GM19452 (cell line): ENCODE measurements at regions not wholly inside any gene's neighbourhood (a gene's known extent, or its start where the extent isn't known, plus 50 kb on each side); places are given as distances from the start of the nearest gene placed in this dataset.

Experiments used
- ATAC-seq: cut with Tn5 transposase; IDR thresholded peaks from one replicate; pipeline ENCODE4 v1.9.1; 2021; ENCODE audit not compliant: unreplicated experiment

DNA sequence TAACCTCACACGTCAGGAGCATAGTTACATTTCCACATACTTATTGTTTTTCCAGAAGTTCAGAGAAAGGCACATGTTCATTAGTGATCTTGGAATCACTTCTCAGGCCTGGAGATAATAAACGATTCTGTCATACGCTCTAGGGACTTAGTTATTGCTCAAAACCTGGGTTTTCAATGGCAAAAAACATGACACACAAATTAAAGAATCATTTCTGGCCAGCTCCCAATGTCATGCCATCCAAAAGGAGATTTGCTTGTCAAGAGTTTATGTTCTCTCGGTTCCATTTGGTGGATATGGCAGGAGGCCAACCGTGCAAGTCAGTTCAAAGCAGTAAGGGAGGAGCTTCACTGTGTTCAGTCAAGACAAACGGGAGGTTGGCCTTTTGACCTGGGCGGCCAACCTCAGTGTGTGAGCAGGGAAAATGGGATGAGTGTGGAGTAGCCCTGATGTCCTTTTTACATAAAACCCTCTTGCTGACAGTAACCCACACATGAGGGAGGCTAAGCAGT lies 123.4 kb downstream of the NXNL2 start:
- no peak for ATAC-seq

GRCh38 chr9:88659126-88659525 lies 124.1 kb downstream of the NXNL2 start:
- no peak for ATAC-seq

GRCh38 chr9:88660611-88661010 lies 125.6 kb downstream of the NXNL2 start:
- ATAC-seq = no peak

GRCh38 chr9:88661759-88662158 lies 126.8 kb downstream of the NXNL2 start:
- ATAC-seq = no peak

DNA sequence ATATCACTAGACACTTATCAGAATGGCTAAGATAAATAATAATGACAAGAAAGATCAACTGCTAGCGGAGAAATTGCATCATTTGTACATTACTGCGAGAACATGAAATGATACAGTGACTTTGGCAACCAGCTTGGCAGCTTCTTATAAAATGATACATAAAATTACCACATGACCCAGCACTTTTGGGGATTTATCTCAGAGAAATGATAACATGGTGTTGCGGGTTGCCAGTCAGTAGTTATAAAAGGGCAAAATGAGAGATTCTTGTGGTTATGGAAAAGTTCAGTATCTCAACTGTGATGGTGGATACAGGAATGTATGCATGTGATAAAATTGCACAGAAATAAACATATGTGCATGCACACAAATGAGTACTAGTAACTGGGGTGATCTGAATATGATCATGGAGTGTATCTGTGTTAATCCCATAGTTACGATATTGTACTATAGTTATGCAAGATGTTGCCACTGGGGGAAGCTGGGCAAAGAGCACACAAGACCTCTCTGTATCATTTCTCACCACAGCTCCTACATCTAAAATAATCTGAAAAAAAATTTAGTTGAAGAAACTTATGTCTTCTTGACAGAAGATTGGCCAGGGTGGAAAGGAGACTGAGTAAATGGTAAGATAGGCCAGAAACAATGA lies 128.9 kb downstream of the NXNL2 start:
- ATAC-seq = no peak

GRCh38 chr9:88664773-88665172 lies 129.8 kb downstream of the NXNL2 start:
- no peak for ATAC-seq

GRCh38 chr9:88672874-88673689 lies 138.1 kb downstream of the NXNL2 start:
- no peak for ATAC-seq

GRCh38 chr9:88673886-88674285 lies 138.9 kb downstream of the NXNL2 start:
- no peak for ATAC-seq

DNA sequence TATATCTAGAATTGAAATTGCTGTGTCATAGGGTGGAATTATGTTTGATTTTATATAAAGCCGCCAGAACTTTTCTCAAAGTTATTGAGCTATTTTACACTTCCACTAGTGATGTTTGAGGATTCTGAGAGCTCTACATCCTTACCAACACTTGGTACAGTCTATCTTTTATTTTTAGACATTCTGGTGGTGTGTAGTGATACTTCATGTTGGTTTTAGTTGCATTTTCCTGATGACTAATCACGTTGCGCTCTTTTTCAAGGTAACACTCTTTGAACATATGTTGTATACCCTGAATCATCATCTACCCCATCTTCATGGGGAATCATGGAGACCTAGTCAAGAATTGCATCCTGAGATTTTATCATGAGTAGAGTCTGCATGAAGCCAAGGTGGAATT lies 141.7 kb downstream of the NXNL2 start:
- ATAC-seq = no peak

DNA sequence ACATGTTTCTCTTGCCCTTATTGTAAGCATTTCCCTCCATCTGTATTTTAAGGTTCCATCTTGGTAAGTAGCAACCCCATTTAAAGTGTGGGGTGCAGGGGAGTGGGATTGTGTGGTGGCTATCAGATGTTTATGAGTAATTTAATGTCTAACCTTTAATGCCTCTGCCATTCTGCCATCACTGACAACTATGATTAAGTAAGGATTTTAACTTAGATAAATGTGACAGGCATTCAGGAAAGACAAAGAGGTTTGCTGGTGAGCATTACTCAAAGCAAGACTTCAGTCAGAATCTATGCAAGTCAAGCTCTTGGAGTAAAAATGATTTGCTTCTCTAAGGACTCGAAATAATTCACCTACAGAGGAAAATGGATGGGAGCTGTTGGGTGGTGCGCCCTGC lies 143.0 kb downstream of the NXNL2 start:
- no peak for ATAC-seq

GRCh38 chr9:88678431-88678830 lies 143.5 kb downstream of the NXNL2 start:
- ATAC-seq = no peak

DNA sequence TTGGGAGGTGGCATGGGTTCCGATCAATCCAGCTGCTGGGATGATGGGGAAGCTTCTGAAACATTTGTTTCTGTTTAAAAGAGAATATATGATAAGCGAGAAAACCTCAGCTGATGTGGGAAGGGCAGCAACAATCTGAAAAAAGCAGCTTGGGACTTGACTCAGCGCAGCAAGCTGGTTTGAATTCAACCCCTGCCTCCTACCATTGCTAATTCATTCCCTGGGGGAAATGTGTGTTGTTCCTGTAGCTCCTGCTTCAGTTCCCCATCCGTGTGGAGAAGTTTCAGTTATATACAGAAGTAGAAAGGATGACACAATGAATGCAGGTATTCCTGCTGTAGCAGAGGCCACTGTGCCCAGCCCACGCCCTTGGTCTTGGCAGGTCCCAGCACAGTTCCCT lies 145.1 kb downstream of the NXNL2 start:
- no peak for ATAC-seq

GRCh38 chr9:88680505-88681160 lies 145.7 kb downstream of the NXNL2 start:
- no peak for ATAC-seq

GRCh38 chr9:88681434-88681833 lies 146.5 kb downstream of the NXNL2 start:
- no peak for ATAC-seq

GRCh38 chr9:88682431-88682831 lies 147.5 kb downstream of the NXNL2 start:
- ATAC-seq = no peak

DNA sequence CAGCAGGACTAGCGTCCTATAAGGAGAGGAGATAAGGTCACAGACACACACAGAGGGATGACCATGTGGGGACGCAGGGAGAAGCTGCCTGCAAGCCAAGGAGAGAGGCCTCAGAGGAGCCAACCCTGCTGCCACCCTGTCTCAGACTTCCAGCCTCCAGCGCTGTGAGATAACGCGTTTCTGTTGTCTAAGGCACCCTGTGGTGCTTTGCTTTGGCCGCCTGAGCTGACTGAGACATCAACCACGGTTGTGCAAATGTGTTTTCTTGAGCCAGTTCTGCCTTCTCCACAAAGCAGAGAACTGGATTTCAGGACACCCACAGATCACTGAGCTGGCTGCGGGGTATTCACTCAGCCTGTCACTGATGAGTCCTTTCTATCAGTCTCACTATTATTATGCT lies 149.1 kb downstream of the NXNL2 start:
- no peak for ATAC-seq

DNA sequence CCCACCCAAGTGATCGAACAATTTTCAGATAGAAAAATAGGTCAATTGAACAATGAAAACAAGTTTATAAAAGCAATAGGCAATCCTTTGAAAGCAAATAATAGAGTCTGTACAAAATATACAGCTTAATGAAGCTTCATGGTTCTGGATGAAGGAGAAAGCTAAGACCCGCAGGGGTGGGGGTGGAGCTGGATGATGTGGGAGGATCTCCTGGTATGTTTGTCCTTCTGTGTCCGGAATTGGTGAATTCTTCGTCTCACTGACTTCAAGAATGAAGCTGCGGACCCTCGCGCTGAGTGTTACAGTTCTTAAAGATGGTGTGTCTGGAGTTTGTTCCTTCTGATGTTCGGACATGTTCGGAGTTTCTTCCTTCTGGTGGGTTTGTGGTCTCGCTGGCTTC lies 149.9 kb downstream of the NXNL2 start:
- no peak for ATAC-seq

DNA sequence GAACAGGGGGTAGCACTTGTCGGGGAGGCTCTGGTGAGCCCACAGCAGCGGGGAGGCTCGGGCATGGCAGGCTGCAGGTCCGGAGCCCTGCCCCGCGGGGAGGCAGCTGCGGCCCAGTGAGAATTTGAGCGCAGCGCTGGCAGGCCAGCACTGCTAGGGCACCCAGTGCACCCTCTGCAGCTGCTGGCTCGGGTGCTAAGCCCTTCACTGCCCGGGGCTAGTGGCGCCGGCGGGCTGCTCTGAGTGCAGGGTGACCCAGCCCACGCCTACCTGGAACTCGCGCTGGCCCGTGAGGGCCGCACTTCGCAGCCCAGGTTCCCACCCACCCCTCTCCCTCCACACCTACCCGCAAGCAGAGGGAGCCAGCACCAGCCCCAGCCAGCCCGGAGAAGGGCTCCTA lies 151.0 kb downstream of the NXNL2 start:
- no peak for ATAC-seq

- no peak for ATAC-seq
These were observed 154.7 kb downstream of the NXNL2 start for GRCh38 chr9:88689509-88690298.

- no peak for ATAC-seq
These were observed 155.7 kb downstream of the NXNL2 start for GRCh38 chr9:88690628-88691027.

- ATAC-seq = no peak
These were observed 156.1 kb downstream of the NXNL2 start for GRCh38 chr9:88691091-88691490.
